ENCODE measurements at regions not wholly inside any gene's neighbourhood (a gene's known extent, or its start where the extent isn't known, plus 50 kb on each side); places are given as distances from the start of the nearest gene placed in this dataset.
"Not testable (repeated sequence)": the region's sequence is repeated elsewhere in the genome, so short reads cannot be mapped to it uniquely, and the experiment has no call there.

GRCh38 chr1:184836141-184836540, 81.5 kb upstream of the EDEM3 start:
- no peak for TF ChIP-seq CTCF (IDR thresholded peaks at IDR 0.05; ENCODE audit: control insufficient read depth, insufficient read depth, low read depth, low read length, missing control alignments)
- no peak for DNase-seq (ENCODE audit: low read depth)
- no peak overlapping the region for H3K4me3 ChIP-seq (ENCODE audit: control insufficient read depth, low read depth, low read length)

DNA sequence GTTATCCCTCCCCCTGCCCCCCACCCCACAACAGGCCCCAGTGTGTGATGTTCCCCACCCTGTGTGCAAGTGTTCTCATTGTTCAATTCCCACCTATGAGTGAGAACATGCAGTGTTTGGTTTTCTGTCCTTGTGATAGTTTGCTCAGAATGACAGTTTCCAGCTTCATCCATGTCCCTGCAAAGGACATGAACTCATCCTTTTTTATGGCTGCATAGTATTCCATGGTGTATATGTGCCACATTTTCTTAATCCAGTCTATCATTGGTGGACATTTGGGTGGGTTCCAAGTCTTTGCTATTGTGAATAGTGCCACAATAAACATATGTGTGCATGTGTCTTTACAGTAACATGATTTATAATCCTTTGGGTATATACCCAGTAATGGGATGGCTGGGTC, 79.3 kb upstream of the EDEM3 start:
- not testable (repeated sequence) for DNase-seq (ENCODE audit: low read depth); H3K4me3 ChIP-seq (ENCODE audit: control insufficient read depth, low read depth, low read length)

GRCh38 chr1:184832517-184832916, 77.9 kb upstream of the EDEM3 start:
- no peak for TF ChIP-seq CTCF (IDR thresholded peaks at IDR 0.05; ENCODE audit: control insufficient read depth, insufficient read depth, low read depth, low read length, missing control alignments)
- no peak overlapping the region for H3K4me3 ChIP-seq (ENCODE audit: control insufficient read depth, low read depth, low read length)
- no peak for DNase-seq (ENCODE audit: low read depth)

- not testable (repeated sequence) for H3K4me3 ChIP-seq (ENCODE audit: control insufficient read depth, low read depth, low read length); DNase-seq (ENCODE audit: low read depth)
These were observed 74.8 kb upstream of the EDEM3 start for GRCh38 chr1:184829496-184829895.

- no peak for DNase-seq (ENCODE audit: low read depth)
- no peak for TF ChIP-seq CTCF (IDR thresholded peaks at IDR 0.05; ENCODE audit: control insufficient read depth, insufficient read depth, low read depth, low read length, missing control alignments)
- H3K4me3 ChIP-seq (ENCODE audit: control insufficient read depth, low read depth, low read length), result no peak overlapping the region
These were observed 73.7 kb upstream of the EDEM3 start for GRCh38 chr1:184828369-184828717.

- peak; percentile 5 for DNase-seq (ENCODE audit: low read depth)
- no peak for TF ChIP-seq CTCF (IDR thresholded peaks at IDR 0.05; ENCODE audit: control insufficient read depth, insufficient read depth, low read depth, low read length, missing control alignments)
- no peak overlapping the region for H3K4me3 ChIP-seq (ENCODE audit: control insufficient read depth, low read depth, low read length)
These were observed 73.1 kb upstream of the EDEM3 start for GRCh38 chr1:184827600-184828368.

DNA sequence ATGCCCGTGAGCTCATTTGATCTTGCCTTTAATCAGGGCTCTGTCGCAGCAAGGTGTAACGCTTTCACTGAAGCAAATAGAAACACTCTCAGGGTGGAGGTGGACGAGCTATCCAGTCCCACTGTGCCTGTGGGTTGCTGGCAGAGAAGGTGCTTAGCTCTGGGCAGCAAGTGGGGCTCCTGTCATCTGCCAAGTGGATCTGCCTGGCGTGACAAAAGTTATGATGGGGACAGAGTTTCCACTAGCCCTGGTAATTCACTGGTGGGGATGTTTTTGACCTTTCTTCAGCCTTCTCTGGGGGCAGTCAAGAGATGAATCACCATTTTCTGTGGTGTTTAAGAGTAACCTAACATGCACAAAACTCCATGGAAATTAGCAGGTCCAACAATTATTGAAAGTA, 71.3 kb upstream of the EDEM3 start:
- TF ChIP-seq CTCF (IDR thresholded peaks at IDR 0.05; ENCODE audit: control insufficient read depth, insufficient read depth, low read depth, low read length, missing control alignments), result no peak
- no peak overlapping the region for H3K4me3 ChIP-seq (ENCODE audit: control insufficient read depth, low read depth, low read length)
- no peak for DNase-seq (ENCODE audit: low read depth)

- no peak overlapping the region for H3K4me3 ChIP-seq (ENCODE audit: control insufficient read depth, low read depth, low read length)
- no peak for DNase-seq (ENCODE audit: low read depth)
- TF ChIP-seq CTCF (IDR thresholded peaks at IDR 0.05; ENCODE audit: control insufficient read depth, insufficient read depth, low read depth, low read length, missing control alignments), result no peak
These were observed 70.9 kb upstream of the EDEM3 start for GRCh38 chr1:184825571-184825970.

All from AG09309 (cell line).